ENCODE measurements at regions not wholly inside any gene's neighbourhood (a gene's known extent, or its start where the extent isn't known, plus 50 kb on each side); places are given as distances from the start of the nearest gene placed in this dataset.

DNA sequence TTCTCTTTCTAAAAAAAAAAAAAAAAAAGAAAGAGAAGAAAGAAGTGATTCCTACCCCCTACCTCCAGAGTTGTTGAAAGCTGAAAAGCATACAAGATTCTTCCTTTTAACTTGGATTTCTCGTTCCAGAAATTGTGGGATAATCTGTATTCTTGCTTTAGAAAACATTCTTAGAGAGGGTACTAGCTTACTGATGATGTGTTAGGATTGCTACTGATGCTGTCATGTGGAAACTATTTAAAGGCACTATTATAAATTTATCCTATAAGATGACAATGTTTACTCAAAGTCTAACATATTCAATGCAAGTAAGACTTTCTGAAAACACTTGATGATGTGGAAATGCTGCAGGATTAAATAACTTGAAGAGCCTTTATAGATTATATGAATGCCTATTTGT lies 204.0 kb upstream of the PUDP start:
- Histone ChIP-seq H3K4me3 (replicated peaks; ENCODE audit: insufficient read depth, low read length) (no peak overlapping the region), H3K27me3 (ENCODE audit: insufficient read depth, poor library complexity, severe bottlenecking) (no peaks in the 10 kb centered on the region), H3K27ac (replicated peaks) (no peak overlapping the region)
- TF ChIP-seq SPI1 (IDR thresholded peaks at IDR 0.05; ENCODE audit: borderline replicate concordance, low read depth) (no peak), POLR2AphosphoS5 (IDR thresholded peaks at IDR 0.05; ENCODE audit: low read depth) (no peak), GABPA (IDR thresholded peaks at IDR 0.05; ENCODE audit: low read depth) (no peak)
- TF ChIP-seq, protein P1, sequence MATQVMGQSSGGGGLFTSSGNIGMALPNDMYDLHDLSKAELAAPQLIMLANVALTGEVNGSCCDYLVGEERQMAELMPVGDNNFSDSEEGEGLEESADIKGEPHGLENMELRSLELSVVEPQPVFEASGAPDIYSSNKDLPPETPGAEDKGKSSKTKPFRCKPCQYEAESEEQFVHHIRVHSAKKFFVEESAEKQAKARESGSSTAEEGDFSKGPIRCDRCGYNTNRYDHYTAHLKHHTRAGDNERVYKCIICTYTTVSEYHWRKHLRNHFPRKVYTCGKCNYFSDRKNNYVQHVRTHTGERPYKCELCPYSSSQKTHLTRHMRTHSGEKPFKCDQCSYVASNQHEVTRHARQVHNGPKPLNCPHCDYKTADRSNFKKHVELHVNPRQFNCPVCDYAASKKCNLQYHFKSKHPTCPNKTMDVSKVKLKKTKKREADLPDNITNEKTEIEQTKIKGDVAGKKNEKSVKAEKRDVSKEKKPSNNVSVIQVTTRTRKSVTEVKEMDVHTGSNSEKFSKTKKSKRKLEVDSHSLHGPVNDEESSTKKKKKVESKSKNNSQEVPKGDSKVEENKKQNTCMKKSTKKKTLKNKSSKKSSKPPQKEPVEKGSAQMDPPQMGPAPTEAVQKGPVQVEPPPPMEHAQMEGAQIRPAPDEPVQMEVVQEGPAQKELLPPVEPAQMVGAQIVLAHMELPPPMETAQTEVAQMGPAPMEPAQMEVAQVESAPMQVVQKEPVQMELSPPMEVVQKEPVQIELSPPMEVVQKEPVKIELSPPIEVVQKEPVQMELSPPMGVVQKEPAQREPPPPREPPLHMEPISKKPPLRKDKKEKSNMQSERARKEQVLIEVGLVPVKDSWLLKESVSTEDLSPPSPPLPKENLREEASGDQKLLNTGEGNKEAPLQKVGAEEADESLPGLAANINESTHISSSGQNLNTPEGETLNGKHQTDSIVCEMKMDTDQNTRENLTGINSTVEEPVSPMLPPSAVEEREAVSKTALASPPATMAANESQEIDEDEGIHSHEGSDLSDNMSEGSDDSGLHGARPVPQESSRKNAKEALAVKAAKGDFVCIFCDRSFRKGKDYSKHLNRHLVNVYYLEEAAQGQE (IDR thresholded peaks at IDR 0.05; ENCODE audit: insufficient replicate concordance, low read depth), result no peak
- TF ChIP-seq, protein P2, sequence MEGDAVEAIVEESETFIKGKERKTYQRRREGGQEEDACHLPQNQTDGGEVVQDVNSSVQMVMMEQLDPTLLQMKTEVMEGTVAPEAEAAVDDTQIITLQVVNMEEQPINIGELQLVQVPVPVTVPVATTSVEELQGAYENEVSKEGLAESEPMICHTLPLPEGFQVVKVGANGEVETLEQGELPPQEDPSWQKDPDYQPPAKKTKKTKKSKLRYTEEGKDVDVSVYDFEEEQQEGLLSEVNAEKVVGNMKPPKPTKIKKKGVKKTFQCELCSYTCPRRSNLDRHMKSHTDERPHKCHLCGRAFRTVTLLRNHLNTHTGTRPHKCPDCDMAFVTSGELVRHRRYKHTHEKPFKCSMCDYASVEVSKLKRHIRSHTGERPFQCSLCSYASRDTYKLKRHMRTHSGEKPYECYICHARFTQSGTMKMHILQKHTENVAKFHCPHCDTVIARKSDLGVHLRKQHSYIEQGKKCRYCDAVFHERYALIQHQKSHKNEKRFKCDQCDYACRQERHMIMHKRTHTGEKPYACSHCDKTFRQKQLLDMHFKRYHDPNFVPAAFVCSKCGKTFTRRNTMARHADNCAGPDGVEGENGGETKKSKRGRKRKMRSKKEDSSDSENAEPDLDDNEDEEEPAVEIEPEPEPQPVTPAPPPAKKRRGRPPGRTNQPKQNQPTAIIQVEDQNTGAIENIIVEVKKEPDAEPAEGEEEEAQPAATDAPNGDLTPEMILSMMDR (IDR thresholded peaks at IDR 0.05; ENCODE audit: insufficient read depth, low read length), result no peak
- DNase-seq (ENCODE audit: low read depth in 1 of 2, low spot score in 1 of 2), result no peak

- no peak for DNase-seq (ENCODE audit: low read depth in 1 of 2, low spot score in 1 of 2)
- H3K4me3 ChIP-seq (replicated peaks; ENCODE audit: insufficient read depth, low read length), result no peak overlapping the region
- H3K27ac ChIP-seq (replicated peaks), result no peak overlapping the region
- no peak for TF ChIP-seq POLR2AphosphoS5 (IDR thresholded peaks at IDR 0.05; ENCODE audit: low read depth)
- TF ChIP-seq, protein P2 (IDR thresholded peaks at IDR 0.05; ENCODE audit: insufficient read depth, low read length), result no peak
- no peaks in the 10 kb centered on the region for H3K27me3 ChIP-seq (ENCODE audit: insufficient read depth, poor library complexity, severe bottlenecking)
Observed at GRCh38 chrX:7347465-7347864, 199.5 kb upstream of the PUDP start.

- no peak for TF ChIP-seq POLR2AphosphoS5 (IDR thresholded peaks at IDR 0.05; ENCODE audit: low read depth)
- no peak for TF ChIP-seq GABPA (IDR thresholded peaks at IDR 0.05; ENCODE audit: low read depth)
- TF ChIP-seq, protein P2 (IDR thresholded peaks at IDR 0.05; ENCODE audit: insufficient read depth, low read length), result no peak
- no peak for TF ChIP-seq SPI1 (IDR thresholded peaks at IDR 0.05; ENCODE audit: borderline replicate concordance, low read depth)
- TF ChIP-seq, protein P1 (IDR thresholded peaks at IDR 0.05; ENCODE audit: insufficient replicate concordance, low read depth), result no peak
- H3K27ac ChIP-seq (replicated peaks), result no peak overlapping the region
- H3K27me3 ChIP-seq (ENCODE audit: insufficient read depth, poor library complexity, severe bottlenecking), result no peaks in the 10 kb centered on the region
- no peak for DNase-seq (ENCODE audit: low read depth in 1 of 2, low spot score in 1 of 2)
- H3K4me3 ChIP-seq (replicated peaks; ENCODE audit: insufficient read depth, low read length), result no peak overlapping the region
Observed at GRCh38 chrX:7346021-7346420, 198.1 kb upstream of the PUDP start.

- H3K4me3 ChIP-seq (replicated peaks; ENCODE audit: insufficient read depth, low read length), result no peak overlapping the region
Observed at GRCh38 chrX:7343181-7343580, 195.2 kb upstream of the PUDP start.

More at GRCh38 chrX:7343181-7343580, 195.2 kb upstream of the PUDP start:
- H3K27ac ChIP-seq (replicated peaks), result no peak overlapping the region
- H3K27me3 ChIP-seq (ENCODE audit: insufficient read depth, poor library complexity, severe bottlenecking), result no peaks in the 10 kb centered on the region
- no peak for DNase-seq (ENCODE audit: low read depth in 1 of 2, low spot score in 1 of 2)
- TF ChIP-seq SPI1 (IDR thresholded peaks at IDR 0.05; ENCODE audit: borderline replicate concordance, low read depth) (no peak), GABPA (IDR thresholded peaks at IDR 0.05; ENCODE audit: low read depth) (no peak), POLR2AphosphoS5 (IDR thresholded peaks at IDR 0.05; ENCODE audit: low read depth) (no peak)
- TF ChIP-seq, protein P1 (IDR thresholded peaks at IDR 0.05; ENCODE audit: insufficient replicate concordance, low read depth), result no peak
- TF ChIP-seq, protein P2 (IDR thresholded peaks at IDR 0.05; ENCODE audit: insufficient read depth, low read length), result no peak
